Motor neuron (in vitro differentiated cells): ENCODE measurements at regions not wholly inside any gene's neighbourhood (a gene's known extent, or its start where the extent isn't known, plus 50 kb on each side); places are given as distances from the start of the nearest gene placed in this dataset.

Experiments
- ATAC-seq, 8 experiments: fragments of 200-7000 bp; cut with Tn5 transposase; replicated peaks in 6 of 8; 2 replicates each; pipeline ENCODE4 v1.8.0; 2021; ENCODE audit warnings: mild to moderate bottlenecking in 8 of 8, moderate library complexity in 8 of 8
- H3K27ac ChIP-seq, 2 donors: fragments of 250-450 bp; sonication (Bioruptor Pico); 2 replicates each; pipeline ENCODE4 v1.9.0; 2021; ENCODE audit warnings: antibody characterized with exemption in 2 of 2, mild to moderate bottlenecking in 2 of 2, moderate library complexity in 1 of 2
- H3K4me1 ChIP-seq, 2 donors: fragments of 250-450 bp; sonication (Bioruptor Pico); replicated peaks in 1 of 2; 2 replicates each; pipeline ENCODE4 v1.6.1; 2021; ENCODE audit warnings: antibody characterized with exemption in 2 of 2, mild to moderate bottlenecking in 2 of 2, moderate library complexity in 1 of 2
- H3K4me3 ChIP-seq, 5 donors: fragments of 250-450 bp; sonication (Bioruptor Pico); 2 replicates each; pipeline ENCODE4 v1.9.0; 2021; ENCODE audit warnings: antibody characterized with exemption in 5 of 5, mild to moderate bottlenecking in 5 of 5, moderate library complexity in 4 of 5
- WGBS, 10 experiments: fragments of 450-650 bp; shearing (Covaris generic); methylation state at CpG; one replicate each; pipeline ENCODE4 v1.0.0; 2022; 5-methylcytosine and 5-hydroxymethylcytosine counted together
- in situ Hi-C, 9 experiments: fragments of 400-800 bp; cut with MboI; loops; one replicate each; pipeline ENCODE4 v1.15.0; 2021; ENCODE audit warnings: low sequenced_read_pairs in 9 of 9, low pct_unique_long_range_greater_than_20kb in 2 of 9; ENCODE audit not compliant: unreplicated experiment in 9 of 9

- WGBS, 10 experiments = 70 to 96% (median 80%) methylated on average over 1 to 10 of the region's 10 CpGs
- H3K27ac ChIP-seq = no peak overlapping the region
- in situ Hi-C loops = no loop called here
- peaks cover 0 to 29% of the 10 kb centered on the region in 2 donors for H3K4me1 ChIP-seq
- no peak for ATAC-seq
- H3K4me3 ChIP-seq = no peak overlapping the region
Observed at GRCh38 chr14:97297100-97297499, 499.9 kb downstream of the VRK1 start.

GRCh38 chr14:97298331-97298730, 501.1 kb downstream of the VRK1 start:
- in situ Hi-C loops = no loop called here
- ATAC-seq = no peak
- Histone ChIP-seq H3K4me3 (no peak overlapping the region), H3K4me1 (peaks cover 0 to 29% of the 10 kb centered on the region in 2 donors), H3K27ac (no peak overlapping the region)
- 43 to 94% (median 60%) methylated on average over 1 to 7 of the region's 7 CpGs; no CpG with 5 or more reads in 2 of the 10 experiments for WGBS, 10 experiments

GRCh38 chr14:97298736-97299135, 501.6 kb downstream of the VRK1 start:
- Histone ChIP-seq H3K4me3 (no peak overlapping the region), H3K27ac (no peak overlapping the region), H3K4me1 (peaks cover 0 to 26% of the 10 kb centered on the region in 2 donors)
- 73 to 96% (median 87%) methylated on average over 3 to 14 of the region's 14 CpGs; no CpG with 5 or more reads in 2 of the 10 experiments for WGBS, 10 experiments
- ATAC-seq = no peak
- in situ Hi-C loops = no loop called here

GRCh38 chr14:97299661-97300060, 502.5 kb downstream of the VRK1 start:
- no peak overlapping the region for H3K4me3 ChIP-seq
- no peak for ATAC-seq
- peaks cover 0 to 23% of the 10 kb centered on the region in 2 donors for H3K4me1 ChIP-seq
- in situ Hi-C loops = no loop called here
- WGBS, 10 experiments = 0 to 100% (median 65%) methylated on average over 1 to 3 of the region's 3 CpGs; no CpG with 5 or more reads in 2 of the 10 experiments
- no peak overlapping the region for H3K27ac ChIP-seq

- 0 to 67% (median 50%) methylated on average over 1 to 4 of the region's 4 CpGs; no CpG with 5 or more reads in 1 of the 10 experiments for WGBS, 10 experiments
- Histone ChIP-seq H3K4me3 (no peak overlapping the region), H3K4me1 (peaks cover 0 to 19% of the 10 kb centered on the region in 2 donors), H3K27ac (no peak overlapping the region)
- in situ Hi-C loops = no loop called here
- ATAC-seq = peak in 1 of 8 experiments; percentile 29
Observed at GRCh38 chr14:97301931-97302559, 504.9 kb downstream of the VRK1 start.

- in situ Hi-C loops = no loop called here
- no peak overlapping the region for H3K4me3 ChIP-seq
- 7 to 100% (median 74%) methylated on average over 1 to 3 of the region's 3 CpGs for WGBS, 10 experiments
- peak in 2 of 8 experiments; percentile 10 to 20 for ATAC-seq
- no peak overlapping the region for H3K27ac ChIP-seq
- H3K4me1 ChIP-seq = no peaks in the 10 kb centered on the region
Observed at GRCh38 chr14:97306133-97306759, 509.1 kb downstream of the VRK1 start.

GRCh38 chr14:97306760-97307246, 509.6 kb downstream of the VRK1 start:
- in situ Hi-C loops = no loop called here
- 19 to 81% (median 65%) methylated on average over 1 to 4 of the region's 4 CpGs; no CpG with 5 or more reads in 2 of the 10 experiments for WGBS, 10 experiments
- H3K4me1 ChIP-seq = no peaks in the 10 kb centered on the region
- H3K27ac ChIP-seq = no peak overlapping the region
- H3K4me3 ChIP-seq = no peak overlapping the region
- peak in 3 of 8 experiments; percentile 33 to 72 (median 60) for ATAC-seq

- Histone ChIP-seq H3K4me3 (no peak overlapping the region), H3K27ac (no peak overlapping the region), H3K4me1 (no peaks in the 10 kb centered on the region)
- peak in 1 of 8 experiments; percentile 71 for ATAC-seq
- WGBS, 10 experiments = 0 to 100% (median 69%) methylated on average over 2 to 3 of the region's 3 CpGs; no CpG with 5 or more reads in 2 of the 10 experiments
- in situ Hi-C loops = no loop called here
Observed at GRCh38 chr14:97311411-97311810, 514.2 kb downstream of the VRK1 start.

- Histone ChIP-seq H3K4me3 (no peak overlapping the region), H3K27ac (no peak overlapping the region), H3K4me1 (no peaks in the 10 kb centered on the region)
- in situ Hi-C loops = no loop called here
- ATAC-seq = no peak
Observed at GRCh38 chr14:97312910-97313309, 515.7 kb downstream of the VRK1 start.

GRCh38 chr14:97315790-97316189, 518.6 kb downstream of the VRK1 start:
- Histone ChIP-seq H3K4me3 (no peak overlapping the region), H3K4me1 (no peaks in the 10 kb centered on the region), H3K27ac (no peak overlapping the region)
- no peak for ATAC-seq
- WGBS, 10 experiments = 24 to 100% (median 68%) methylated on average over 1 to 5 of the region's 5 CpGs; no CpG with 5 or more reads in 1 of the 10 experiments
- in situ Hi-C loops = no loop called here

- Histone ChIP-seq H3K4me3 (no peak overlapping the region), H3K4me1 (no peaks in the 10 kb centered on the region), H3K27ac (no peak overlapping the region)
- in situ Hi-C loops = no loop called here
- 0 to 100% (median 60%) methylated on average over 1 to 2 of the region's 2 CpGs; no CpG with 5 or more reads in 3 of the 10 experiments for WGBS, 10 experiments
- no peak for ATAC-seq
Observed at GRCh38 chr14:97318380-97318779, 521.2 kb downstream of the VRK1 start.

- WGBS, 10 experiments = 0 to 100% (median 78%) methylated on average over 1 to 3 of the region's 3 CpGs; no CpG with 5 or more reads in 2 of the 10 experiments
Observed at GRCh38 chr14:97319691-97320090, 522.5 kb downstream of the VRK1 start.

GRCh38 chr14:97328743-97329142, 531.6 kb downstream of the VRK1 start:
- H3K4me3 ChIP-seq = no peak overlapping the region
- H3K27ac ChIP-seq = no peak overlapping the region
- ATAC-seq = no peak
- in situ Hi-C loops = no loop called here
- 17 to 100% (median 85%) methylated on average over 1 to 3 of the region's 3 CpGs; no CpG with 5 or more reads in 2 of the 10 experiments for WGBS, 10 experiments
- peaks cover 0 to 7% of the 10 kb centered on the region in 2 donors for H3K4me1 ChIP-seq

More at GRCh38 chr14:97319691-97320090, 522.5 kb downstream of the VRK1 start:
- Histone ChIP-seq H3K27ac (no peak overlapping the region), H3K4me1 (no peaks in the 10 kb centered on the region), H3K4me3 (no peak overlapping the region)
- ATAC-seq = no peak
- in situ Hi-C loops = no loop called here
